H9 (cell line): ENCODE measurements at regions not wholly inside any gene's neighbourhood (a gene's known extent, or its start where the extent isn't known, plus 50 kb on each side); places are given as distances from the start of the nearest gene placed in this dataset.

ENCODE experiments used
- DNase-seq: peaks from one replicate; pipeline ENCODE4 v3.0.0-alpha.2; 2017
- H2AFZ ChIP-seq: one replicate; pipeline ENCODE4 v1.6.1; 2013; ENCODE audit warnings: mild to moderate bottlenecking, low read length, control low read depth, moderate library complexity
- H2AK5ac ChIP-seq: 2 replicates; pipeline ENCODE4 v1.6.1; 2013; ENCODE audit warnings: low read length, control low read depth, mixed read lengths; ENCODE audit not compliant: insufficient read length
- H2BK120ac ChIP-seq: one replicate; pipeline ENCODE4 v1.6.1; 2013; ENCODE audit warnings: low read depth, mild to moderate bottlenecking, low read length, control low read depth, inconsistent platforms; ENCODE audit not compliant: poor library complexity, severe bottlenecking
- H2BK12ac ChIP-seq: 2 replicates; pipeline ENCODE4 v1.6.1; 2013; ENCODE audit warnings: low read length, control low read depth, mixed read lengths, low read depth; ENCODE audit not compliant: insufficient read length
- H2BK15ac ChIP-seq: 2 replicates; pipeline ENCODE4 v1.6.1; 2013; ENCODE audit warnings: low read depth, low read length, control low read depth
- H2BK20ac ChIP-seq: one replicate; pipeline ENCODE4 v1.6.1; 2013; ENCODE audit warnings: low read depth, mild to moderate bottlenecking, low read length, control low read depth, inconsistent platforms; ENCODE audit not compliant: poor library complexity, severe bottlenecking
- H2BK5ac ChIP-seq: 2 replicates; pipeline ENCODE4 v1.6.1; 2013; ENCODE audit warnings: low read length, control low read depth, mixed read lengths; ENCODE audit not compliant: insufficient read length
- H3K14ac ChIP-seq: 2 replicates; pipeline ENCODE4 v1.6.1; 2013; ENCODE audit warnings: low read length, control low read depth; ENCODE audit not compliant: insufficient read depth
- H3K18ac ChIP-seq: 2 replicates; pipeline ENCODE4 v1.6.1; 2013; ENCODE audit warnings: low read depth, mild to moderate bottlenecking, mixed read lengths, low read length, control low read depth; ENCODE audit not compliant: insufficient read length
- H3K23ac ChIP-seq: 2 replicates; pipeline ENCODE4 v1.6.1; 2013; ENCODE audit warnings: low read length, control low read depth, mixed read lengths, low read depth; ENCODE audit not compliant: insufficient read length
- H3K23me2 ChIP-seq: 2 replicates; pipeline ENCODE4 v1.6.1; 2013; ENCODE audit warnings: low read depth, mild to moderate bottlenecking, mixed read lengths, low read length, control low read depth; ENCODE audit not compliant: insufficient read length, poor library complexity, severe bottlenecking
- H3K27ac ChIP-seq: 2 replicates; pipeline ENCODE4 v1.5.1; 2013; ENCODE audit warnings: low read length, control low read depth, mixed read lengths, low read depth; ENCODE audit not compliant: insufficient read length
- H3K27me3 ChIP-seq: 2 replicates; pipeline ENCODE4 v1.6.1; 2013; ENCODE audit warnings: low read length, control low read depth, inconsistent platforms; ENCODE audit not compliant: insufficient read depth
- H3K4ac ChIP-seq: 2 replicates; pipeline ENCODE4 v1.6.1; 2013; ENCODE audit warnings: low read depth, mild to moderate bottlenecking, control low read depth, inconsistent platforms, low read length, moderate library complexity
- H3K4me1 ChIP-seq: 2 replicates; pipeline ENCODE4 v1.6.1; 2013; ENCODE audit warnings: low read length, control low read depth, inconsistent platforms; ENCODE audit not compliant: insufficient read depth
- H3K4me2 ChIP-seq: 2 replicates; pipeline ENCODE4 v1.6.1; 2013; ENCODE audit warnings: low read length, control low read depth, mixed read lengths; ENCODE audit not compliant: insufficient read length, insufficient read depth
- H3K56ac ChIP-seq: 2 replicates; pipeline ENCODE4 v1.6.1; 2013; ENCODE audit warnings: low read depth, mild to moderate bottlenecking, mixed read lengths, low read length, control low read depth; ENCODE audit not compliant: insufficient read length
- H3K79me1 ChIP-seq: 2 replicates; pipeline ENCODE4 v1.6.1; 2013; ENCODE audit warnings: low read depth, mild to moderate bottlenecking, moderate library complexity, low read length, control low read depth, inconsistent platforms; ENCODE audit not compliant: insufficient read depth, poor library complexity, severe bottlenecking
- H3K79me2 ChIP-seq: 2 replicates; pipeline ENCODE4 v1.6.1; 2013; ENCODE audit warnings: low read length, control low read depth, inconsistent platforms; ENCODE audit not compliant: insufficient read depth
- H3K9ac ChIP-seq: 2 replicates; pipeline ENCODE4 v1.6.1; 2013; ENCODE audit warnings: low read length, control low read depth, mixed read lengths; ENCODE audit not compliant: insufficient read length; ENCODE audit errors: extremely low read depth
- H3K9me3 ChIP-seq: one replicate; pipeline ENCODE4 v1.6.1; 2013; ENCODE audit warnings: low read depth, low read length, inconsistent platforms; ENCODE audit not compliant: control insufficient read depth
- H3T11ph ChIP-seq: one replicate; pipeline ENCODE4 v1.6.1; 2013; ENCODE audit warnings: mild to moderate bottlenecking, low read length, control low read depth, inconsistent platforms
- H4K20me1 ChIP-seq: one replicate; pipeline ENCODE4 v1.6.1; 2013; ENCODE audit not compliant: control insufficient read depth, insufficient read length, insufficient read depth
- H4K5ac ChIP-seq: 2 replicates; pipeline ENCODE4 v1.6.1; 2013; ENCODE audit warnings: low read depth, mild to moderate bottlenecking, mixed read lengths, low read length, control low read depth; ENCODE audit not compliant: insufficient read length
- H4K8ac ChIP-seq: replicated peaks from 2 replicates; pipeline ENCODE4 v1.6.1; 2013; ENCODE audit warnings: low read length, control low read depth, mixed read lengths, low read depth; ENCODE audit not compliant: insufficient read length
- H4K91ac ChIP-seq: 2 replicates; pipeline ENCODE4 v1.6.1; 2013; ENCODE audit warnings: low read depth, mild to moderate bottlenecking, moderate library complexity, mixed read lengths, low read length, control low read depth; ENCODE audit not compliant: insufficient read length
- H3K27ac Mint-ChIP-seq, 3 experiments: 2 replicates in 2 of 3; 3 replicates in 1 of 3; pipeline ENCODE4 v1.8.0; 2020 to 2021; ENCODE audit warnings: mixed read lengths in 3 of 3, mild to moderate bottlenecking in 1 of 3, moderate library complexity in 1 of 3
- H3K27me3 Mint-ChIP-seq: 2 replicates; pipeline ENCODE4 v1.8.0; 2021; ENCODE audit warnings: low read depth, mild to moderate bottlenecking, moderate library complexity, mixed read lengths
- H3K36me3 Mint-ChIP-seq, 3 experiments: 2 replicates in 2 of 3; 3 replicates in 1 of 3; pipeline ENCODE4 v1.8.0; 2020 to 2021; ENCODE audit warnings: low read depth in 3 of 3, mixed read lengths in 3 of 3; ENCODE audit not compliant: insufficient read depth in 1 of 3
- H3K4me1 Mint-ChIP-seq, 2 experiments: 2 replicates each; pipeline ENCODE4 v1.8.0; 2020; ENCODE audit warnings: mixed read lengths in 2 of 2
- H3K4me3 Mint-ChIP-seq, 2 experiments: 2 replicates in 1 of 2; 3 replicates in 1 of 2; pipeline ENCODE4 v1.8.0; 2020 to 2021; ENCODE audit warnings: mild to moderate bottlenecking in 2 of 2, mixed read lengths in 2 of 2, moderate library complexity in 1 of 2
- H3K9me3 Mint-ChIP-seq, 2 experiments: 2 replicates in 1 of 2; 3 replicates in 1 of 2; pipeline ENCODE4 v1.8.0; 2020; ENCODE audit warnings: mild to moderate bottlenecking in 2 of 2, mixed read lengths in 2 of 2, moderate library complexity in 1 of 2
- CTCF ChIP-seq: fragments of 200-600 bp; sonication (generic); conservative IDR thresholded peaks from 3 replicates; pipeline ENCODE4 v1.8.0; 2021; ENCODE audit warnings: antibody characterized with exemption, mild to moderate bottlenecking
- WGBS: extraction: QIAGEN DNeasy Blood & Tissue Kit; methylation state at CpG from one replicate; pipeline ENCODE4 v1.1.7; 2013; ENCODE audit warnings: missing lambda C conversion rate, low lambda C conversion rate, mixed read lengths; ENCODE audit not compliant: insufficient read length; ENCODE audit errors: extremely low coverage; 5-methylcytosine and 5-hydroxymethylcytosine counted together

- no peak overlapping the region for H3K27ac ChIP-seq
- no peak overlapping the region for H4K8ac ChIP-seq
- DNase-seq = peak; percentile 39
- peak; percentile 53; the same call in 2 of the 3 replicates for TF ChIP-seq CTCF
- H2BK120ac ChIP-seq = no peak overlapping the region
- H3K14ac ChIP-seq = no peak overlapping the region
- H3K4me1 Mint-ChIP-seq = no peaks in the 10 kb centered on the region
- WGBS = no CpG with 5 or more reads among the region's 3 CpGs
- H3K23ac ChIP-seq = no peak overlapping the region
- H3K4me3 Mint-ChIP-seq = no peak overlapping the region
- H3T11ph ChIP-seq = no peak overlapping the region
- H3K79me1 ChIP-seq = no peaks in the 10 kb centered on the region
- H2BK20ac ChIP-seq = no peak overlapping the region
- no peak overlapping the region for H3K27ac Mint-ChIP-seq
- no peaks in the 10 kb centered on the region for H3K27me3 ChIP-seq
- no peaks in the 10 kb centered on the region for H3K27me3 Mint-ChIP-seq
- H3K4me1 ChIP-seq = no peaks in the 10 kb centered on the region; the same call in 1 of the 2 replicates
- no peak overlapping the region for H4K91ac ChIP-seq
- H3K23me2 ChIP-seq = no peaks in the 10 kb centered on the region
- H2BK5ac ChIP-seq = no peak overlapping the region
- no peak overlapping the region for H3K4me2 ChIP-seq
- H2AK5ac ChIP-seq = no peak overlapping the region
- H2BK12ac ChIP-seq = no peak overlapping the region
- no peak overlapping the region for H2BK15ac ChIP-seq
- H3K79me2 ChIP-seq = no peaks in the 10 kb centered on the region
- H4K20me1 ChIP-seq = no peaks in the 10 kb centered on the region
- no peak overlapping the region for H3K56ac ChIP-seq
- H4K5ac ChIP-seq = no peak overlapping the region
- no peak overlapping the region for H2AFZ ChIP-seq
- H3K18ac ChIP-seq = no peak overlapping the region
- no peak overlapping the region for H3K4ac ChIP-seq
- H3K9me3 ChIP-seq = no peaks in the 10 kb centered on the region
- peaks cover 9 to 12% of the 10 kb centered on the region in 2 experiments for H3K9me3 Mint-ChIP-seq
- H3K9ac ChIP-seq = no peak overlapping the region
- peaks cover 3 to 12% (median 6%) of the 10 kb centered on the region in 3 experiments; a peak in 4 of 7 replicates for H3K36me3 Mint-ChIP-seq
Observed at GRCh38 chr2:53210538-53210937, 557.1 kb upstream of the CHAC2 start.
